WTC11 (cell line): ENCODE measurements at regions not wholly inside any gene's neighbourhood (a gene's known extent, or its start where the extent isn't known, plus 50 kb on each side); places are given as distances from the start of the nearest gene placed in this dataset.

Experiments
- CREB1 ChIP-seq: sonication (generic); formaldehyde crosslinking; IDR thresholded peaks from 2 replicates; pipeline ENCODE4 v1.8.0; 2023; ENCODE audit warnings: mild to moderate bottlenecking, missing genetic modification reagents
- CTCF ChIP-seq: fragments of 200-600 bp; IDR thresholded peaks from 2 replicates; pipeline ENCODE4 v1.8.0; 2022; ENCODE audit warnings: antibody characterized with exemption
- FOXJ3 ChIP-seq: sonication (generic); formaldehyde crosslinking; IDR thresholded peaks from 2 replicates; pipeline ENCODE4 v1.9.0; 2021; ENCODE audit warnings: missing genetic modification reagents, mild to moderate bottlenecking, borderline replicate concordance
- ZNF512 ChIP-seq: sonication (generic); formaldehyde crosslinking; IDR thresholded peaks from 2 replicates; pipeline ENCODE4 v1.8.1; 2022; ENCODE audit warnings: missing genetic modification reagents, borderline replicate concordance
- TF ChIP-seq, protein P1 (sequence below): sonication (generic); formaldehyde crosslinking; IDR thresholded peaks from 2 replicates; pipeline ENCODE4 v1.8.0; 2022; ENCODE audit warnings: mild to moderate bottlenecking, missing genetic modification reagents

DNA sequence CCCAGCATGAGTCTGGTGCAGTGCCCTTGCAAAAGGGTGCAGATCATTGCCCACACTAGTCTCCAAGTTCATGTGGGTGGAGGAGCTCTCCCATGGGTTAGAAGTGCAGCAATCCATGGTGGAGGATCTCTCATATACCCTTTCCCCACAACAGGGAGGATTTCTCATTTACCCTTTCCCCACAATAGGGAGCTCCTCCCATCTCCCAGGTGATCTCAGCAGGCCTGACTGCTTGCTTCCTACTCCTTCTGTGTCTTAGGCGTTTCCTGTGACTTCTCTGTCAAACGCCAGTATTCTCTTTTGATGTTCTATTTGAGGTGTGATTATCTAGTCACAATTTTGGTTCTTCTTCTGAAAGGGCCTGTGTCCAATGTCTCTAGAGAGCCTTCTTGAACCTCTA is 133.8 kb upstream of the RFX3 start:
- TF ChIP-seq CREB1 (no peak), CTCF (no peak), ZNF512 (CRISPR knock-in tag) (no peak), FOXJ3 (CRISPR knock-in tag) (no peak)
- TF ChIP-seq, protein P1, sequence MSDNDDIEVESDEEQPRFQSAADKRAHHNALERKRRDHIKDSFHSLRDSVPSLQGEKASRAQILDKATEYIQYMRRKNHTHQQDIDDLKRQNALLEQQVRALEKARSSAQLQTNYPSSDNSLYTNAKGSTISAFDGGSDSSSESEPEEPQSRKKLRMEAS = no peak
